Activated gamma-delta T cell treated with anti-CD3 and anti-CD28 coated beads, Interleukin-2, amount 50 U/mL, for 16 hours (primary cell): ENCODE measurements at regions not wholly inside any gene's neighbourhood (a gene's known extent, or its start where the extent isn't known, plus 50 kb on each side); places are given as distances from the start of the nearest gene placed in this dataset.

Experiments used
- DNase-seq: peaks from one replicate; pipeline ENCODE4 v3.0.0-alpha.2; 2020; ENCODE audit warnings: low read depth

GRCh38 chr13:77480066-77480465 lies 55.4 kb upstream of the SCEL start:
- no peak for DNase-seq

GRCh38 chr13:77479326-77479725 lies 56.2 kb upstream of the SCEL start:
- DNase-seq = no peak

GRCh38 chr13:77477299-77477848 lies 58.1 kb upstream of the SCEL start:
- no peak for DNase-seq

GRCh38 chr13:77476456-77476855 lies 59.0 kb upstream of the SCEL start:
- DNase-seq = no peak

- DNase-seq = no peak
Measured at GRCh38 chr13:77475345-77476084, 60.0 kb upstream of the SCEL start.

- DNase-seq = no peak
Measured at GRCh38 chr13:77470986-77471385, 64.5 kb upstream of the SCEL start.

GRCh38 chr13:77466753-77467422 lies 68.6 kb upstream of the SCEL start:
- no peak for DNase-seq

GRCh38 chr13:77465603-77466195 lies 69.8 kb upstream of the SCEL start:
- no peak for DNase-seq

GRCh38 chr13:77460195-77460594 lies 75.3 kb upstream of the SCEL start:
- no peak for DNase-seq

GRCh38 chr13:77459592-77459991 lies 75.9 kb upstream of the SCEL start:
- DNase-seq = no peak

- DNase-seq = no peak
Measured at GRCh38 chr13:77458736-77459135, 76.8 kb upstream of the SCEL start.

GRCh38 chr13:77457966-77458365 lies 77.5 kb upstream of the SCEL start:
- no peak for DNase-seq

- no peak for DNase-seq
Measured at GRCh38 chr13:77456271-77456670, 79.2 kb upstream of the SCEL start.

GRCh38 chr13:77449265-77449664 lies 86.2 kb upstream of the SCEL start:
- DNase-seq = no peak

- no peak for DNase-seq
Measured at GRCh38 chr13:77448689-77449088, 86.8 kb upstream of the SCEL start.

GRCh38 chr13:77443511-77443910 lies 92.0 kb upstream of the SCEL start:
- no peak for DNase-seq

- no peak for DNase-seq
Measured at GRCh38 chr13:77437267-77437666, 98.2 kb upstream of the SCEL start.

- no peak for DNase-seq
Measured at GRCh38 chr13:77434289-77434688, 101.2 kb upstream of the SCEL start.

- no peak for DNase-seq
Measured at GRCh38 chr13:77431449-77431848, 104.1 kb upstream of the SCEL start.

GRCh38 chr13:77430377-77430951 lies 103.6 kb upstream of the MYCBP2 start:
- no peak for DNase-seq

- peak; percentile 6 for DNase-seq
Measured at GRCh38 chr13:77429320-77430142, 102.6 kb upstream of the MYCBP2 start.

- no peak for DNase-seq
Measured at GRCh38 chr13:77425705-77426104, 98.8 kb upstream of the MYCBP2 start.
